Lung microvascular endothelial cell (primary cell): ENCODE measurements at regions not wholly inside any gene's neighbourhood (a gene's known extent, or its start where the extent isn't known, plus 50 kb on each side); places are given as distances from the start of the nearest gene placed in this dataset.

Experiments
- DNase-seq, 2 donors: peaks; one replicate each; pipeline versions ENCODE4 v3.0.0 to v3.0.0-alpha.2; 2010; ENCODE audit warnings: low read depth in 2 of 2

DNA sequence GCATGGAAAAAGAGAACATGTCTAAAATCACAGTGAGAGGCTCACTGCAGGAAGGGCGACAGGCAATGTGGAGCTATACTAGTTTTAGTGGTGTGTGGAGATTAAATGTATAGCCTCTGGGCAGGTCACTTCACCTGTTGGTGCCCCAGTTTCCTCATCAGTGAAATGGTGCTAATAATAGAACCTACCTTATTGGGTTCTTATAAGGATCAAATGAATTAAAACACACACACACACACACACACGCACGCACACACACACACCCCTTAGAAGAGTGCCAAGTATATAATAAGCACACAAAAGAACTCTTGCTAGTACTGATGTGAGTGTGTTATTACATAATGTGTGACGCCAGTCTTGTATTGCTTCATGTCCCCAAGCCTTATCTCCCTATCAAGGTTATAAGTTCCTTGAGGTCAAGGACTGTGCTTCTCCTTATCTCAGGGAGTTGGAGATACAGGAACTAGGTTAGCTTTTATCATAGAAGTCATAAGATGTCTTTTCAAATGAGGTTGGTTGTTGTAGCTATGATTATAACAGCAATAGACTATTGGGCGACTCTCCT, 98.0 kb upstream of the CXCR4 start:
- DNase-seq, result no peak

DNA sequence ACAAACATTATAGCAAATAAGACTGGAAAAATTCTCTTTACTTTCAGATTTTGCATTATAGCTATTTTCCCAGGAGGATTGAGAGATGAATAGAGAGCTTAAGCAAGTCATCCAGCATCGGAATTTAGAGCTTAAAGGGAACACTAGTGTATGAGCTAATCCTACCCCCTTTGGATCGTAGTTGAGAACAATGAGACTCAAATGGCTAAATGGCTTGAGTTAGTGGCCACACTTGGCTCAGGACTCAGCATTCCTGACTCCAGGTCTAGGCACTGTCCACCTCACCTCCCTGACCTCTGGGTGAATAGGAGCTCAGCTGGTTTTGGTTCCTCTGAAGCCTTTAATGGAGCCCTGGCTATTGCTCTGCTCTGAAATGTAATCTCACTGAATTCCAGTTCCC, 97.5 kb upstream of the CXCR4 start:
- DNase-seq, result no peak

DNA sequence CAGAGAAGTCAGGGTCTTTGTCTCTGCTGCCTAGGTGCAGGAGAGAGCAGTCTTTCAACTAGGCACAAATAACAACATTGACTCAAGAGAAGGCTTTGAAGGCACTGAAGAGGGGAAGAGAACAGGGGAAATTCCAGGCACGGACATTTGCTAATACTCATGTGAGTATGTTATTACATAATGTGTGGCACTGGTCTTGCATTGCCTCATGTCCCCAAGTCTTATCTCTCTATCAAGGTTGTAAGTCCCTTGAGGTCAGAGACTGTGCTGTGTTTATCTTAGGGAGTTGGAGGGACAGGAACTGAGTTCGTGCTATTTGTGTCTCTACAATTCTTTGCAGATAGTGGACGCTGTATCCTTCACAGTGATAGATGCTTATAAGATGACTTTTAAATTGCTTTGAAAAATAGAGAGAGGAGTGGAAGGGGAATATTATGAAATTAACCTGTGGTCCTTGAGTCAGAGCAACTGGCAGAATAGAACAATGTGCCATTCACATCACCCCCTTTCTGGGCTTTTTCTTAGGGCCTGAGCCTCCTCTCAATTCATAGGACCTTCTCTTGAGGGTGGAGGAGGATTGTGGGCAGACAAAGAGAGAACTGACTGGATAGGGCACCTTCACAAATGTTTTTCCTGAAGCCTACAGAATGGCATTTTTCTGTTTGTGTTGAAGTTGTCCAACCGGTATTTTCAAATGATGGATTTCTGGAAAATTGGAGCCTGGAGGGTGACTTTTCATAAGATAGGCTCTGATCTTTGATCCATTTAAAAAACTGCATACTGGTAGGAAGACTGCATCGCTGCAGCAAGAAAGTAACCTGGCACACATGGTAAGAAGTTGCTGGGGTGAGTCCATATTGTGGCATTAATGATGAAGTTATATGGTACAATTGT, 96.6 kb upstream of the CXCR4 start:
- no peak for DNase-seq

DNA sequence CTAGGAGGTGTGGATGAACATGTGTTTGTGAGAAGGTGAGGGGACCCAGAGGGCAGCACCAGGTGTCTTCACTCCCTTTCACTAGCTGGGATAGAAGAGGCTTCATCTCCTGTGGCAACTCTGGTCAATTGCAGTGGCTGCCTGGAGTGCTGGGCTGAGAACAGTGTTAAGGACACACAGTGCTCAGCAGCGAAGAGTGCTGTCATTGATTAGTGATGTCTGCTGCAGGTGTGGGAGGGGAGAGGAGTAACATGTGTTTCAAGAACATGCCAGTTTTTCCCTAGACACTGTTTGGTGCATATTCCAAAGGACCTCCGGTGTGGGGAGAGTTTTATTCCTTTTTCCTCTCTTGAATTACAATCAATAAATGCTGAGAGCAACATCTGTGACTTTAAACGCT, 95.9 kb upstream of the CXCR4 start:
- DNase-seq, result no peak

DNA sequence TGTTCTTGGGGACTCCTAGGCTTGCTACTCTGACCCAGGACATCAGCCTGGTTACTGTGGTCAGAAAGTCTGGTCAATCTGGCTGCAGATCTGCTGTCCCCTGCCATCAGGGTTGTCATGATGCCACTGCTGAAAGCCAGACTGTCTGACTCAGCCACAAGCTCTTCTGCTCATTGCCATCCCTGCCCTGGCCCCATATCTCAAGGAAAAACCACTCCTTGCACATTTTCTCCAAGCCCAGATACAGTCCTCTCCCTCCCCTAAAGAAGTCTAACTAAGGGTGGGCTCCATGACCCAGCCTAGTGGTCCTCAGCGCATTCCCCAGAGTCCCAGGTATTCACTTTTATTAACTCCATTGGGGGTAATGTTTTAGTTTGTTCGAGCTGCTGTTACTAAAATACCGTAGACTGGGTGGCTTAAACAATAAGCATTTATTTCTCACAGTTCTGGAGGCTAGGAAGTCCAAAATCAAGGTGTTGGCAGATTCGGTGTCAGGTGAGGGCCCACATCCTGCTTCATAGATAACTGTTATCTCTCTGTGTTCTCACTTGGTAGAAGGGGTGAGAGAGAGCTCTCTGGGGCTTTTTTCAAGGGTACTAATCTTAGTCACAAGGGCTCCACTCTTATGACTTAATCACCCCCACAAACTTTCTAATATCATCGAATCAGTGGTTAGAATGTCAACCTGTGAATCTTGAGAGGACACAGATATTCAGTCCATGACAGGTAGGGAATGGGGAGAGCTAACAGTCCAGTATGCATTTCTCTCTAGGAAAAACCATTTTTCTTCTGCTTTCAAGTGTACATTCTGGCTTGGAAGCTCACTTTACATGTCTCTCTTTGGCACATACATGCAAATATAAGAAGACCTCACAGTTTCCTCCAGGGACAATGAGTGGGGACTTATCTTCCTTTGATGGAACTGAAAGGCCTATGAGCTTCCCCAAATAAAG, 94.8 kb upstream of the CXCR4 start:
- no peak for DNase-seq

DNA sequence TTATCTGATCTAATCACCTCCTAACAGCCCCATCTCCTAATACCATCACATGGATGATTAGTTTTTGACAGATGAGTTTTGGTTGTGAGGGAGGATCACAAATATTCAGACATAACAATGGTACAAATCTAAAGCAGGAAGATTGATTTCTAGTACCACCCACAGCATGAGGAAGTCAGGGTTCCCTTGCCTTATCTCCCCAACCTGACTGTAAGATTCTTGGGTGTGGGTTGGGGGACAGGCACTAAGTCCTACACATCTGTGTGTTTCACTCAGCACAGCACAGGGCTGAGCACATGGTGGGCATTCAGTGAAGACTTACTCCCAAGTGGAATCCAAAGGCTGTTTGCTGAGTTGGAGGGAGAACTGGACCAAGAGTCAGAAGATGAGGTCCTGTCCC, 93.8 kb upstream of the CXCR4 start:
- no peak for DNase-seq

DNA sequence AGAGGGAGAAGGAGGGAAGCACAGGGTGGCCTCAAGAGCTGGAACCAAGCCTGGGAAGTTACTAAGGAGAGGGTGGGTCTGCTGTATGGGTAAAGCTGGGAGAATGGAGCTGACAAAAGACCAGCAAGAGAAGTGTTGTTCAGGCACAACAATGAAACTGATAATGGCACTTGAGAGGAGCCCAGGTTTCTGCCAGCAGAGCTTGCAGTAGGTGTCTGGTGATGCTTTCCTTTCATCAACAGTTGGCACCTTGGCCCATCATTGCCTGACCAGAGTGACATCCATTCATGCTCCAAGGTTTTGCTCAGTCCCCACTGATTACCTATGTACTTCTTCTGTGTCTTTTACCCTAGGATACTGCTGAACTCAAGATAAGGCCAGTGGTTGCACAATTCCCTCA, 92.9 kb upstream of the CXCR4 start:
- DNase-seq, result no peak

DNA sequence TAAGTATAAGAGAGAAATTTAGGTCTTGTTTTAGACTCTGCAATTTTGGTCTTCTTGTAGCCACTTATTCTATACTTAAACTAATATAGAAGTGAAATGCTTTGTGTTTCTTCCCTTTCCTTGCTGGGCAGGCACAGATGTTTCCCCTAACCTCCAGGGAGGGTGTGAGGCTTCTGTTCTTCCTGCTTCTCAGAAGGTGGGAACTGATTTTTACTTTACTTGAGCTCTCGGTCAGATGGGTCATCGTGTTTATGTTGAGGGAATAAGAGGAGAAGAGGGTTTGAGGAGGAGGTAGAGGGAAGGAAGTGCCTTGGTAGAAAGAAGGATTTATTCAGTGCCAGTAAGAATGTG, 92.5 kb upstream of the CXCR4 start:
- no peak for DNase-seq

DNA sequence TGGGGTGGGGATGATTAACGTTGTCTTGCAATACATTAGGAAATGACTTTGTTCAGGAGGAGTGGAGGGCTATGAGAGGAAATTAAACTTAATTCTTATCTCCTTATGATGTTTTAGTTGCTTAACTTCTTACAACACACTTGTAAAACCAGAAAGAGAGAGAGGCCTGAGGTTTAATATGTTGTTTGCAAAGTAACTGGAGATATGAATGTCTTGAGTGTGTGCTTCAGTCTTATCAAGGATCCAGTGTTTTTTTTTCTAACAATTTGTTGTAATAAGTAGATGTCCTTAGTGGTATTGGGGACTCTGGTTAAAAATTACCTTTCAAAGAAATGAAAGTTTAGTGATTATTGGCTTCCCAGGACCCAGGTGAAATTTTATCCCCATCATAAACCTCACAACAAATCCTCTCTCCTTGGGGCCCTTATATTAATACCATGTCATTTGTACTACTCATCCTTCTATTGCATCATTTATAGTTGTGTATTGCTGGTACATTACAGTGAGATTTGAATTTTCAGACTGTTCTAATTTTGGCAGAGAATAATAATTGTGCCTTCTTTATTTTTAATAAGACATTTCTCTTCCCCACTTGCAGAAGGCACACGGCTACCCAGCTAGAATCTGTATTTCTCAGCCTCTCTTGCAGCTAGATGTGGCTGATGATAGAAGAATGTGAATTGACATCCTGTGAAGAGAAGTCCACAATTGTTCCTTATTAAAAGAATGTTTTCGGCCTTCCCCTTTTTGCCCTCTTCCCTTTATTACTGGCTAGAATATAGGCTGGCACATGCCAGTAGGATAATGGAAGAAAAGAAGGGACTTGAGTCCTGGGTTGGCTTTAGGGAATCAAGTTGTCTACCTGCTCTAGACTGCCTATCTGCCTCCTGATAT, 91.9 kb upstream of the CXCR4 start:
- DNase-seq, result no peak

DNA sequence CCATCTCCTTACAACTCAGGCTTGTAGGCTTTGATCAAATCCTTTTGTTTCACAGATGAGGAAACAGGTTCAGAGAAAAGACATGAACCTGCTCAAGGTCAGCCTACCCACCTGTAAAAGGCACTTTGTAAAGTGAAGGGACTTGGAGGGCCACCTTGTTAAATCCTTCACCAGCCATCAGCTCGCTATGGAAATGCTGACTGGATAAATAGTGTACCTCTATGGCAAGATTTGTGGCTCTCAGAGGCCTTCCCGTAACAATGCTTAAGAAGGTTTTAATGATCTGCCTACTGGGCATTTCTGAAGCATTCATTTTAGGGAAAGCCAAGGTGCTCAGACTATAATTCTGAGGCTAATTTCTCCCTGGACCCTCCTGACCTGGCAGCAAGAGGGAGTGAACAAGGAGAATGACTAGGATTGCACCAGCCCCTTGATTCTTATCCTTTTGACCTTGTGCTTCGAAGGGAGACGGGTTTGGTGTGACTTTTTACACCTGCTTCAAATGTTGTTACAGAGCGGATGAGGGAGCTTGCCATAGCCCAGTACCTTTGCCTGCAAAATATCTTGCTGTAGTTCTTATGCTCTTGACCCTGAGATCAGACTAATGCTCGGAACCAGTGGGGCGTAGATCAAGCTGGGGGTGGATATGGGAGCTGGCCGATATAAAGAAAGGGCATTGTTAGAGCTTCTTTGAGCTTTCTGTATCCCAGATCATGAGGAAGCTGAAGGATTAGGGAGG, 90.9 kb upstream of the CXCR4 start:
- no peak for DNase-seq

DNA sequence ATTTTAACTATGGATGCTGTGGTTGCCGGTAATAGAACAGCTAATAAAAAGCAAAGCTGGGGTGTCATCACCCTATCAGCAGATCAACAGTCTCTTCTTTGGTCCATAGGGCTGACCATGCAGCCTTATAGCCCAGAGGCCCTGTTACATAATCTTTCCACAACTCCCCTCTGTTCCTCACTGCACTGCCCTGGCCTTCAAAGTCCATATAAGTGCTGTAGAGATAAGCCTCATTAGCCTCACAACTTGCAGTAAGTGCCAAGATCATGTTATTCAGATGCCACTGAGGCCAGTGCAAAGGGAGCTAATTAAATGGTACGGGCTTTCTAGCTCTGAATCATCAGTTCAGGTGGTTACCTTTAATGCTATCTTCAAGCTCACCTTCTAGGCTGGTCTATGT, 89.7 kb upstream of the CXCR4 start:
- no peak for DNase-seq

DNA sequence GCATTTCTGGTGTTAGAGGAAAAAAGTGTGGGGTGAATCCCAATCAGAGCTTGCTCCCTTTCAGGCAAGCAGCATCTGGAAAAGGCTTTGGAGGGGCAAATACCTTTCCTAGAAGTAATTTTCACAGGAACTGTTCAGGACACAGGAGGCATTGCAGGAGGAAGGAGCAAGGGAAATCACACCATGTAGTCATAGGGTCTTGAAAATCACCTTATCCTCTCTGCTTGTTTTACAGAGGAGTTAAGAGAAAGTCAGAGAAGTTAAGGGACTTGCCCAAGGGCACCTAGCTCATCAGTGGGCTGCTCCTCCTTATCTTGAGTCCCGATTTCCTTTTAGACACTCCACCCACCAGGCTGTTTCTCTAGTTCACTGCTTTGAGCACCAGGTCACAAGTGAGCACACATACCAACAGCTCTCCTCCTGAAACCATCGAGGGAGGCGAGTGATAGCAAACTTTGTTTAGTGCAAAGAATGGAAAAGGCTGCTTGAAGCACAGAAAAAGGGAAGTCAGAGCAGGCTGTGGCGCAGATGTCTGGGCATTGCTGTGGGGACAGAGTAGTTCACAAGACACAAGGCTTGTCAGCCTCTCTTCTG, 89.2 kb upstream of the CXCR4 start:
- no peak for DNase-seq

DNA sequence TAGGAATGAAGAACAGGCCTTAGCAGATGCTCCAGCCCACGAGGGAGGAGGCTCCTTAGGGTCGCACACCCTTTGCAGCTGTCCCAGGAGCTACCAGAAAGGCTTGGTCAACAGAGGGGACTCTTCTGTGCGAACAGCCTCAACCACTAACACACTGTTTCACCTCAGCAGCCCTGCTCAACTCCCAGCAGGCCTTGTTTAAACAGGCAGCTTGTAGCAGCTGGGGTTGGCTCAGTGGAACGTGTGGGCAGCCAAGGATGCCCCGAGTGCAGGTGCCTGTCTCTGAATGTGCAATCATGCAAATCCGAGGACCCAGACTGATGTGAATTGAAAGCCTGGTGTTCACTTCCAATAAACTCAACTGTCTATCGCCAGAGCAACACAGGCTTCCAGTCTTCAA, 88.7 kb upstream of the CXCR4 start:
- no peak for DNase-seq

DNA sequence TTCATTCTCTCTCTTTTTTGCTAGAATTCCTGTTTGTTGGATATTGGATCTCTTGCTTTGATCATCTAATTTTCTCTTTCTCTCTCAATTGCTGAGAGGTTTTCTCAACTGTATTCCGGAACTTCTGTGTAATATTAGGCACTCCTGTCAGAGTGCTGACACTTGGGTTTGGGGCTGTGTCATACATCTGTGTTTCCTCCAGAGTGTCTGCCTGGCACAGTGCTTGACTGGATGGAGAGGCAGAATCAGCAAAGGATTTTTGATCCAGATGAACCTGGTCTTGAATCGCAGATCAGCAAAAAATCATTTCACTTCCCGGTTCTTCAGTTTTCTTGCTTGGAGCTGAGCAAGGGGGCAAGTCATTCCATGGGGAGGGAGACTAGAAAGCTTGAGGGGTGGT, 87.7 kb upstream of the CXCR4 start:
- DNase-seq, result no peak

DNA sequence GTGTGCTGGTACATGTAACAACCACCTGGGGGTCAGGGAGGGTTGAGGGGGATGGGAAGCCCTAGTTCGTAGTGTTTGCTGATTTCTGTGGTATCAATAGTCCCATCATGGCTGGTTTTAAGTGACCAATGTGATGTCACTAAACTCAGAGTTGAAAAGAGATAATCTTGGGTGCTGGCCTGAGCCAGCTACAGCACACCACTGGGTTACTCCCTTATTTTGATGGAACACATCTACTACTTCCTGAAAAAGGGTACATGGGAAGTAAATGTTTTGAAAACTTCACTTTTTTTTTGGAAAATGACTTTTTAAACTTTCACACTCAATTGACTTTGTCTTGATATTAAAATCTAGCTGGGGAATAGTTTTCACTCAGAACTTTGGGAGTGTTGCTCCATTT, 87.0 kb upstream of the CXCR4 start:
- no peak for DNase-seq

DNA sequence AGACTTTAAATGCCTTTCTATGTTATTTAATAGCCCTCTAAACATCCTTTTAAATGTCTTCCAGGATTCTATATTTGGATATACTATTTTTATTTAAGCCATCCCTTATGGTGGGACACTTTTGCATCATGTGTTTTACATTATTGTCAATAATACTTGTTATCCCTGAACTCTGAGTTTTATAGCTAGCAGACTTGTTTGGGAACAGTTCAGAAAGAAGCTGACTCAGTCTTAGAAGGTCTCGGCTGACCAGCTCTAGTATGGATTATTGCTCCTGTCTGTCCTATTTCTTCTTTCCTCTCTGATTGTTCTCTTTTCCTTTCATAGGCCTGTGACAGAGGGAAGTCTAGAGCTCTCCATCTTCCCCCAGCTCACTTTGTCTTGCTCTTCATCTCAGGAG, 77.3 kb upstream of the CXCR4 start:
- no peak for DNase-seq

DNA sequence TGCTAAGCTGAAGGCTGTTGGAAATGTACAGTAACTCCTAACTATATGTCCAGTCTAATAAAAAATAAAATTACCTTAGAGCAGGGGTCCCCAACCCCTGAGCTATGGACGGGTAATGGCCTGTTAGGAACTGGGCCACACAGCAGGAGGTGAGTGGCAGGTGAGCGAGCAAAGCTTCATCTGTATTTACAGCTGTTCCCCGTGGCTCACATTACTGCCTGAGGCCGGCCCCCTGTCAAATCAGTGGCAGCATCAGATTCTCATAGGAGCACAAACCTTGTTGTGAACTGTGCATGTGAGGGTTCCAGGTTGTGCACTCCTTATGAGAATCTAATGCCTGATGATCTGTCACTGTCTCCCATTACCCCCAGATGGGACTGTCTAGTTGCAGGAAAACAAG, 73.1 kb upstream of the CXCR4 start:
- DNase-seq, result no peak

DNA sequence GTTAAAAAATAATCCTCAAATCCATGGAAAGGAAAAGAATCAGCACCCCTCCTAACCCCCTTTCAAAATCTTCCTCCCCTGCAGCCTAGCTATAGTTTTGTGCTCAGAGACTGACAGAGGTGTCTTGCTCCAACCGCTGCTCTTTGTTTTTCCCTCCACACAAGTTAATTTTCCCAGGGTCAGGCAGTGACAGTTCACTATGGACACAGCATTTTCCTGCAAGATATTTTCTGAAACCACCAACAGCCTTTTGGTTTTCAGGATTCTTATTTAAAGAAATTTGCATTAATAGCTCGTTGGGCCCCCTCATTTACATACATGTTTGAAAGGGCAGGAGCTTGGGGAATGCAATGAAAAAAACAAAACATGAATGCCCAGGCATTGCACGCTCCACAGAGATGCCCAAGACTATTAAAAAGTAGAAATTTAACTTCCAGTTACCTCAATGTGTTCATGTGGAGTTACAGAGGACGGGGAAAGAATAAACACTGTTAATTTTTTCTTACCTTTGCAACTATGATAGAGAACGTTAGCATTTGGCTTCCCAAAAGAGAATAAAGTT, 71.4 kb upstream of the CXCR4 start:
- no peak for DNase-seq

DNA sequence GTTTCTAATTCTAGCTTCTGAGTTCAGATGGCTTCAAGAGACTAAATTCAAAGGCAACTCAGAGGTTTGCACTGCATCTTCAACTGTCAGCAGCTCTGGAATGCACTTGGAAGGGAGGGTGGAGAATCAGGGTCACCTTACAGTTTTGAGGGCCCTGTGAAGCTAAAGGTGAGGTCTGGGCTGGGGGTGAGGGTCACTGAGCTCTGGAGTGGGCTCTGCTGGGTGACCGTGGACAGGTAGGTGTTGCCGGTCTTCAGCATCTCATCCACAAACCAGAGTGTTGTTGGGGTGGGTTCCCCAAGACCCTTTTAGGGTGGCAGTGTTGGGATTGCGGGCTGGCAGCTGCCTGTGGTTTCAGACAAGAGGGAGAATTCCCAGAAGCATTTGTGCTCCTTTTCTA, 70.1 kb upstream of the CXCR4 start:
- no peak for DNase-seq
